HG03280 (cell line): ENCODE measurements at regions not wholly inside any gene's neighbourhood (a gene's known extent, or its start where the extent isn't known, plus 50 kb on each side); places are given as distances from the start of the nearest gene placed in this dataset.

Source experiments
- ATAC-seq: cut with Tn5 transposase; IDR thresholded peaks from one replicate; pipeline ENCODE4 v1.9.1; 2021; ENCODE audit warnings: mild to moderate bottlenecking, moderate library complexity; ENCODE audit not compliant: unreplicated experiment

DNA sequence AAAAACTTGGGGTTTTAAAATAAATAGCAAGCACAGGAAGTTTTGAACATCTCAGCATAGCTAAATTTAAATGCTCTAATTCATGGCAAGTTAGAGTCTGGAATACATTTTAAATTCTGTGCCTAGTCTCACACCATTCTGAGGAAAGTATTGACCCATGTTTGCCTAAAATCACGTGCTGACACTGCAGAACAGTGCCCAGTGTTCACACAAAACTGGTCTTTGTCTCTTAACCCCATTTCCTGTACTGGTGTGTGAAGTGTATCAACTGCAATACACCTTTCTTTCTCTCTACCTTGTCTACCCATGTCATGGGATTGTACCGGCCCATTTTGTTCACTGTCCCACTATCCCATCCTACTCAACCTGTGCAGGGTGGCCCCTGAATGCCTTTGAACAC, 749.7 kb upstream of the POM121L12 start:
- no peak for ATAC-seq

GRCh38 chr7:52283335-52283734, 752.1 kb upstream of the POM121L12 start:
- ATAC-seq: no peak

- ATAC-seq: no peak
Observed at GRCh38 chr7:52273685-52274610, 761.5 kb upstream of the POM121L12 start.

GRCh38 chr7:52271703-52272102, 763.7 kb upstream of the POM121L12 start:
- no peak for ATAC-seq

DNA sequence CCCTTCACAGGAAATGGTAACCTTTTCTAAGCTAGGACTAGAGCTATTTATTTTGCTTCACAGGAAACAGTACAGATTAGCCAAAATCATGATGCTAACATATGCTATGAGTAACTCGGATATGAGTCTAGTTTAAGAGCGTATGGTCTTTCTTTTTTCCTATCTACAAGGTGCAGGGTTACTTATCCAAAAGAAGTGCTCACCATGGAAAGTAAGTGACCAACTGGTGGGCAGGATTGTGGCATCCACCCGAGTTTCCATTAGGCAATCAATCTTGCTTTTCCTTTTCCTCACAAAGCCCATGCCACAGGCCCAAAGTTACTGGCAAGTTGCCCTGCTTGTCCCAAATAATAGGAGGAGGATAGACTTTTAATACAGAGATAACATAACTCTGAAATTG, 765.1 kb upstream of the POM121L12 start:
- ATAC-seq: no peak

- ATAC-seq: no peak
Observed at GRCh38 chr7:52269669-52270068, 765.8 kb upstream of the POM121L12 start.

DNA sequence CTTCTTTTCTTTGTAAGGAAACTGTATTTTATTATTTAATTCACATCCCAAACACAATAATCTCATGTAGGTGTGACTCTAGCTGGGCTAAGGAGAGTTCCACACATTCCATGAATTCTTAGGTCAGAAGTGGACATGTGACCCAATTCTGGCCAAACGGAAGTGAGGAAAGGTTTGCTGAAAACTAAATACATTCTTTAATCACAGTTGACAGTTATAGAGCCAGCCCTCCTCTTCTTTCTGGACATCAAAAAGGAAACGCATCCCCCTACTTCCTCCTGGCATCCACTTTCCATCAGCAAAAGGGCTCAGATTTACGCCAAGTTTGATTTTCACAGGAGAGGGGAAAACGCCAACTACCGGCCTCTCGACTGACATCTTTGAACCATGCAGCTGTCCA, 774.4 kb upstream of the POM121L12 start:
- ATAC-seq: no peak

DNA sequence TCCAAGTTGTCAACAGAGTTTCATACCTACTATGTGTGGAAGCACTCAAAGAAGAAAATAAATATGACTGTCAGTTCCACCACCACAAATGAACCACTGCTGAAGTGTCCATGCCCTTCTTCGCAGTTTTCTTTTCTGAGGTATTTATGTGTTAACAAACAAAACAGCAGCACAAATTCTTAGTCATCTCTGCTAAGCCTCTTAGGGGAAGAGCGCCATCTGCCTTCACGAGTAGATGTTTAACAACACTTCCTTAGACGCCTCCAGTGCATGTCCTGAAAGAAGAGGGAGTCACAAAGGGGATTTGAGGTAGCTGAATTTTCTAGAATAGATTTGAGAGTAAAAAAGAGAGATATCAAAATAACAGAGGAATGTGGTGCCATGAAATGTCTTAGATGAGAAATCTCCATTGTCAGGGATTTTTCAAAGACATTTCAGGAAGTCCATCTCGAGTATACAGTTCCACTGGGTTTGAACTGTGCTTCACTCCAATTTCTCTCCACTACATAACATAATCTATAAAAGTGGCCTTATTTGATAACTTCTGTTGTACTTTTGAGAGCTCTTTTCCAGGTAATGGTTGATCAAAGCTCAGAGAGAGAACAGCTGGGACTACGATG, 775.3 kb upstream of the POM121L12 start:
- no peak for ATAC-seq

- no peak for ATAC-seq
Observed at GRCh38 chr7:52257890-52258289, 777.5 kb upstream of the POM121L12 start.

DNA sequence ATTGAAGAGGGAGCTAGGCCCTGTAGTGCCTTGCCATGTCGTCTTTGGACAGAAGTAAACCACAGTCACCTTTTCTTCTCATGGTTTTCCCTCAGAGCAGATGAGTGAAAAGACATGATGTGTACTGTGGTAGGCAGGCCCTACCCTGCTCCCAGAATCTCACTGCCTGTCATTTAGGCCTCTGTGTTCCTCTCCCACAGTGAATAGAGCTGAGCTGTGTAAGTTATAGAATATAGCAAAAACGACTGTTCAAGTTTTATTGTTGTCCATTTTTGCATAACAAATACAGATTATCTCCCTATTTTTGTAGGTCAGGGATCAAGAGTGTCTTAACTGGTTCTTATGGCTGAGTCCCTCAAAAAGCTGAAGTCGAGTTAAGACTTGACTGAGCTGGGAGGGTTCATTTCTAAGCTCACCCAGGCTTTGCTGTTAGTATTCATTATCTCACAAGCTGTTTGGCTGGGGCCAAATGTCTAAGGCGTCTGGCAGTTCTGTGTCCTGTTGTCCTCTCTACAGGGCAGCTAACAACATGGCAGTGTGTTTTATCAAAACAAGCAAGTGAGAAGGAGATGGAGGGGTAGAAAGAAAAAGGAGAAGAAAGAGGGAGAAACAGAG, 780.9 kb upstream of the POM121L12 start:
- ATAC-seq: no peak

- no peak for ATAC-seq
Observed at GRCh38 chr7:52253953-52254352, 781.5 kb upstream of the POM121L12 start.

DNA sequence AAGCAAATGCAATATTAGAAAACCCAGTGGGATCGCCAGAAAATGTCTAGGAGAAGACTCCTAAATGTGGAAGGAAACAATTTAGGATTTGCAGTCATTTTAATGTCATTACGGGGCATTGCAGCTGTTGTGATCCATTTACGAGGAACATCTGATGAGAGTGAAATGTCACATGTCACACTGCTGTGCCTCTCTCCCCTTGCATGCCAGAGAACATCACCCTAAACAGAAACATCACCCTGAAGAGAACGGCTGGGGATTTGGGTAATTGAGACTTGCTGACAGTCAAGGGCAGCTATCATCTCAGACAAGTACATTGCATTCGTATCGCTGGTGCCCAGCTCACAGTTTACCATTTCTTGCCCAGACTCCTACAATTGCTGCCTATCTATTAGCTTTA, 785.7 kb upstream of the POM121L12 start:
- no peak for ATAC-seq

DNA sequence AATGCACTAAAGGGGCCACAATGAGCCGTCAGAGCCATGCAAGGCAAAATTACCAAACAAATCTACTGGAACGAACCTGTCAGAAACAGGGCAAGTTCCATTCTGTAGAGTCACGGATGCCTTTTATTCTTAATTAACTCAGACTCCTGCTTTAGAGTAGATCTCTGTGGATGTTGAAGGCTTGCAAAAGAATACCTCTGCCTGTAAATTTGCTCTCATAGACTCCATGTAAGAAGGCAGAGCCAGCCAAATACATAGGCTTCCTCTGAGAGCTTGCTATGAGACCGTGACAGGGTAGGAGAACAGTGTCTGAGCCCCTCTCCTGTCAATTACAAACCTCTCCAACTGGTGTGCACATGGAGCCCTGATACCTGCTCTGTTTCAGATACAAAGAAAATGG, 787.9 kb upstream of the POM121L12 start:
- no peak for ATAC-seq

DNA sequence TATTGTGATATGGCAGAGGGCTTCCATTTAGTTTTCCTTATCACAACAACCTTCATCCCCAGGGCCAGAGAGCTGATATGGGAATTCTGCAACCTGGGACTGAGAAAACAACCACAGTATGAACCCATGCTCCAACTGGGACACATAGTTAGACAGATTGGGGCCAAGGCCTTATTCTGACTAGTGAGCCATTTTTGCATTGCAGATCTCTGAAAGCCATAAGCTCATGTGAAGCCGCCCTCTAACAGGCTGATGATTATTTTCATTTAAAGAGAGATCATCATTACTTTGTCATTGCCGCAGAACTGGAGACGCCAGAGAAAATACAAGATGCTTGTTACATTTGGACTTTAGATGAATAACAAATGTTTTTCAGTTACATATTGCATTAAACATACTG, 791.7 kb upstream of the POM121L12 start:
- no peak for ATAC-seq

DNA sequence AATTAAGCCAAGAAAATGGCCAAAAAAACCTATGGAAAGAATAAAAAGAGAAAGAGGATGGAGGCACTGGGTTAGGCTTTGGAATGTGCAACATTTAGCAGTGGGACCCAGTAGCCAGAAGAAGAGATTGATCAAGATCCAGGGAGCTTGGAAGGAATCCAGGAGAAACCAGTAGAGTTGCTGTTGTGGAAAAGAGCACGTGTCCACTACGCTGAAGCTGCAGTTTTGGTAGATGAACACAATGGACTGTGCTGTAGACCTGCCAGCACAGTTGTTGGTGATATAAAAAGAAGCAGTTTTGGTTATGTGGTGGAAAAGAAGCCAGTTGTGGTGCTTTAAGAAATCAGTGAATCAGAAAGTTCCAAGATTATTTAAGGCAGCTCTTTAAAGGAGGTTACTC, 802.2 kb upstream of the POM121L12 start:
- no peak for ATAC-seq

DNA sequence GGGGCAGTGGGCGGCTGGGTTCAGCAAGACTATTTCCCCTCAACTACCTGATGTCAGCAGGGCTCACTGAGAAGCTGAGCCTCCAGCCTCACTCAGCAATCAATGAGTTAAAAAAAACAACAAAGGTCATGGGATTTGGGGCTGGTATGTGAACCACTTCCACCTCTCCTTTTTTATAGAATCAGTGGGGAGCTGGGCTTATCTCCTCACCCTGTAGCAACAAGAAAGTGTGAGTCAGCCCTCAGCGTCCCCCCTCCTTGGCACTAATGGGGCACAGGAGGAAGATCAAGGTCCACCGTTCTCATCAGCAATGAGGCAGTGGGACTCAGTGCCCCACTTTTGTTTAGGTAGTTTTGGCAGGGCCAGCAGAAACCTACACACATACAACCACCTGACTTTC, 823.5 kb upstream of the POM121L12 start:
- no peak for ATAC-seq

GRCh38 chr7:52209614-52210013, 825.8 kb upstream of the POM121L12 start:
- ATAC-seq: no peak

DNA sequence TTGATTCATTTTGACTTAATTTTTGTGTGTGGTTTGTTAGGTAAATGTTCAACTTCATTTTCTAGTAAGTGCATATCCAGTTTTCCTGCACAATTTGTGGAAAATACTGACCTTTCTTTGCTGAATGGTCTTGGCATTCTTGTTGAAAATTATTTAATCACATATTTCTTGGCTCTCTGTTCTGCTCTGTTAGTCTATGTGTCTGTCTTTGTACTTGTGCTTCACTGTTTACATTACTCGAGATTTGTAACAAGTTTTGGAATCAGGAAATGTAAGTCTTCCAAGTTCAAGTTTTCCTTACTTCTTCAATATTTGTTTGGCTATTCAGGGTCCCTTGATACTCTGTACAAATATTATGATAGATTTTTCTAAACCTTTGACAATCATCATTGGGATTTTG, 838.2 kb upstream of the POM121L12 start:
- ATAC-seq: no peak

DNA sequence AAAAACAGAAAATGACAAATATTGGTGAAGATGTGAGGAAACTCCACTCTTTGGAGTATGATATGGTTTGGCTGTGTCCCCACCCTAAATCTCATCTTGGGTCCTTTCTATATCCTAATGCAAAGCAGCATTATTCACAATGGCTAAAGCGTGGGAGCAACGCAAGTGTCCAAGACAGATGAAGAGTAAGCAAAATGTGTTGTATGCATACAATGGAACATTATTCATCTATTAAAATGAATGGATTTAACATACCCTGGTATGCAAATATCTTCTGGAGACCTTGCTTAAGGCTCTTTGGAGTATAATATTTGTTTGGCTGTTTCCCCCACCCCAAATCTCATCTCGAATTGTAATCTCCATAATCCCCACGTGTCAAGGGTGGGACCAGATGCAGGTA, 839.8 kb upstream of the POM121L12 start:
- ATAC-seq: no peak

- no peak for ATAC-seq
Observed at GRCh38 chr7:52189153-52189778, 846.2 kb upstream of the POM121L12 start.

DNA sequence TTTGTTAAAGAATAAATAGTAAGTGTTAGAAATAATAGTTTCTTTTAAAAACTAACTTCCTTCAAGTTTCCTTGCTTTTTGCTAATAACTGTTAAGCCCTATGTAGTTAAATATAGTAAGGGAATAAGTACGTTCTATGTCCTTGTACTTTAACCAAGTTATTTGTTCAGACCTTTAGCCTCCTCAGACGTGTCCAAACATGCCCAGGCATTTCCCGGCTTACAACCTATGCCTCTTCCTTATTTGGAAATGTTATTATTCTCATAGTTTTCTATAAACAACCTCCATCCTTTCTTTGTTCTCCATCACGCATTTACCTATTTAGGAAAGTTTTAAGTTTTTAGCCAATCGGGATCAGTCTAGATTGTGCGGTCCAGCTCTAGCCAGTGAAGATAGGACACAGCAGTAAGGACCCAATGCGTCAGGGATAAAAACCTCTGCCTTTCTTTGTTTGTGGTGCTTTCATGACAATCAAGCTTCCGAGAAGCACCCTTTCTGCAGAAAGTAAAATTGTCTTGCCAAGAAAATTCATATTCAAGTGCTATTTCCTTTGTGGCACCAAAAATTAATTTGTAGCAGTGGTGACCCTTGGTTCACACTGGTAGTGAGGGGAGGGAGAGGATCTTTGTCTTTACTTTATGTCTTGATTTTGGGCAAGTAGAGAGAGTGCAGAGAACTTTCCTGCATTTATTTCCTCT, 851.3 kb upstream of the POM121L12 start:
- no peak for ATAC-seq
